ENCODE measurements at regions not wholly inside any gene's neighbourhood (a gene's known extent, or its start where the extent isn't known, plus 50 kb on each side); places are given as distances from the start of the nearest gene placed in this dataset.
"Not testable (repeated sequence)": the region's sequence is repeated elsewhere in the genome, so short reads cannot be mapped to it uniquely, and the experiment has no call there.

DNA sequence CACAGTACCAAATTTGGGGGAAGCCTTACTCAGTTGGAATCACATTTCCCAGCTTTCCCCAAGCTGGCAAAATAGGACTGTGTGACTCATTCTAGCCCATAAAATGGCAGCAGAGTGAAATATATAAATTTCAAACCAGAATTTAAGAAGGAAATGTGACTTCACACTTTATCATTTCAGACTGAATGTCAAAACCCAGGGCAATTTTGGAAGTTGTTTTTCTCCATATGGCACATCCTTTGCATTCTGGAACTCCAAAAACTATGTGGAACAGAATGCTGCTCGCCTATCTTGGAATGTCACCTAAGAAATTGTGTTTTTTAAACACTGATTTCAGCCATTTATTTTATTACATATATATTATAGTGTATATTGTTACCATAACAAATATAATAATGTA is 424.7 kb upstream of the ST8SIA4 start:
- CTCF ChIA-PET = no interaction called here
- H3K27ac ChIP-seq (ENCODE audit: low read length) = no peak overlapping the region
- no peaks in the 10 kb centered on the region for H3K27me3 ChIP-seq (ENCODE audit: control insufficient read depth, insufficient read depth, low read length)
- no peaks in the 10 kb centered on the region for H3K4me1 ChIP-seq (ENCODE audit: control insufficient read depth, insufficient read depth, low read length)
- H3K4me3 ChIP-seq (ENCODE audit: low read depth in 2 of 2, low read length in 2 of 2) = no peak overlapping the region
- POLR2A ChIA-PET = no interaction called here
- no peaks in the 10 kb centered on the region for H3K36me3 ChIP-seq (ENCODE audit: control insufficient read depth, insufficient read depth, low read length)
- DNase-seq (ENCODE audit: low read depth, low spot score) = no peak
- in situ Hi-C loops (cut with HindIII; ENCODE audit: low pct_unique_long_range_greater_than_20kb, low sequenced_read_pairs) = no loop called here
- no peak for TF ChIP-seq SIN3A (IDR thresholded peaks at IDR 0.05; ENCODE audit: borderline replicate concordance, insufficient read depth, low read depth, low read length)
- TF ChIP-seq, protein P1, sequence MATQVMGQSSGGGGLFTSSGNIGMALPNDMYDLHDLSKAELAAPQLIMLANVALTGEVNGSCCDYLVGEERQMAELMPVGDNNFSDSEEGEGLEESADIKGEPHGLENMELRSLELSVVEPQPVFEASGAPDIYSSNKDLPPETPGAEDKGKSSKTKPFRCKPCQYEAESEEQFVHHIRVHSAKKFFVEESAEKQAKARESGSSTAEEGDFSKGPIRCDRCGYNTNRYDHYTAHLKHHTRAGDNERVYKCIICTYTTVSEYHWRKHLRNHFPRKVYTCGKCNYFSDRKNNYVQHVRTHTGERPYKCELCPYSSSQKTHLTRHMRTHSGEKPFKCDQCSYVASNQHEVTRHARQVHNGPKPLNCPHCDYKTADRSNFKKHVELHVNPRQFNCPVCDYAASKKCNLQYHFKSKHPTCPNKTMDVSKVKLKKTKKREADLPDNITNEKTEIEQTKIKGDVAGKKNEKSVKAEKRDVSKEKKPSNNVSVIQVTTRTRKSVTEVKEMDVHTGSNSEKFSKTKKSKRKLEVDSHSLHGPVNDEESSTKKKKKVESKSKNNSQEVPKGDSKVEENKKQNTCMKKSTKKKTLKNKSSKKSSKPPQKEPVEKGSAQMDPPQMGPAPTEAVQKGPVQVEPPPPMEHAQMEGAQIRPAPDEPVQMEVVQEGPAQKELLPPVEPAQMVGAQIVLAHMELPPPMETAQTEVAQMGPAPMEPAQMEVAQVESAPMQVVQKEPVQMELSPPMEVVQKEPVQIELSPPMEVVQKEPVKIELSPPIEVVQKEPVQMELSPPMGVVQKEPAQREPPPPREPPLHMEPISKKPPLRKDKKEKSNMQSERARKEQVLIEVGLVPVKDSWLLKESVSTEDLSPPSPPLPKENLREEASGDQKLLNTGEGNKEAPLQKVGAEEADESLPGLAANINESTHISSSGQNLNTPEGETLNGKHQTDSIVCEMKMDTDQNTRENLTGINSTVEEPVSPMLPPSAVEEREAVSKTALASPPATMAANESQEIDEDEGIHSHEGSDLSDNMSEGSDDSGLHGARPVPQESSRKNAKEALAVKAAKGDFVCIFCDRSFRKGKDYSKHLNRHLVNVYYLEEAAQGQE (IDR thresholded peaks at IDR 0.05; ENCODE audit: insufficient read depth in 1 of 2, low read depth in 2 of 2, low read length in 1 of 2) = no peak
- TF ChIP-seq, protein P2, sequence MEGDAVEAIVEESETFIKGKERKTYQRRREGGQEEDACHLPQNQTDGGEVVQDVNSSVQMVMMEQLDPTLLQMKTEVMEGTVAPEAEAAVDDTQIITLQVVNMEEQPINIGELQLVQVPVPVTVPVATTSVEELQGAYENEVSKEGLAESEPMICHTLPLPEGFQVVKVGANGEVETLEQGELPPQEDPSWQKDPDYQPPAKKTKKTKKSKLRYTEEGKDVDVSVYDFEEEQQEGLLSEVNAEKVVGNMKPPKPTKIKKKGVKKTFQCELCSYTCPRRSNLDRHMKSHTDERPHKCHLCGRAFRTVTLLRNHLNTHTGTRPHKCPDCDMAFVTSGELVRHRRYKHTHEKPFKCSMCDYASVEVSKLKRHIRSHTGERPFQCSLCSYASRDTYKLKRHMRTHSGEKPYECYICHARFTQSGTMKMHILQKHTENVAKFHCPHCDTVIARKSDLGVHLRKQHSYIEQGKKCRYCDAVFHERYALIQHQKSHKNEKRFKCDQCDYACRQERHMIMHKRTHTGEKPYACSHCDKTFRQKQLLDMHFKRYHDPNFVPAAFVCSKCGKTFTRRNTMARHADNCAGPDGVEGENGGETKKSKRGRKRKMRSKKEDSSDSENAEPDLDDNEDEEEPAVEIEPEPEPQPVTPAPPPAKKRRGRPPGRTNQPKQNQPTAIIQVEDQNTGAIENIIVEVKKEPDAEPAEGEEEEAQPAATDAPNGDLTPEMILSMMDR (IDR thresholded peaks at IDR 0.05) = no peak
- ATAC-seq = no peak
- intact Hi-C loops (cut with micrococcal nuclease; ENCODE audit: unreplicated experiment) = no loop called here
- no TSS peak for BruUV-seq (replicated peaks)
- H3K9me3 ChIP-seq (ENCODE audit: control insufficient read depth, insufficient read depth, low read depth, low read length) = no peaks in the 10 kb centered on the region

DNA sequence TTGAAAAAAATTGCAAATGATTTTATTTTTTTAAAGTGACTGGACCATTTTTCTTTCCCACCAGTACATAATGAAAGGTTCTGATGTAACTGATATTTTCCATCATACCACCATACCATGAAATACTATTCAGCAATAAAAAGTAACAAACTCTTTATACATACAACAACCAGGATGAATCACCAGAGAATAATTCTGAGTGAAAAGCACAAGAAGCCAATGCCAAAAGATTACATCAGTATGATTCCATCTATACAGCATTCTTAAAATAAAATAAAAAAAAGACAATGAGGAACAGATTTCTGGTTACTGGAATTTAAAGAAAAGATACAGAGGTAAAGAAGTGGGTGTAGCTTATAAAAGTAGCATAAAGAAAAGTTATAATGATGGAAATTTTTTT is 423.7 kb upstream of the ST8SIA4 start:
- intact Hi-C loops (cut with micrococcal nuclease; ENCODE audit: unreplicated experiment) = no loop called here
- CTCF ChIA-PET = no interaction called here

DNA sequence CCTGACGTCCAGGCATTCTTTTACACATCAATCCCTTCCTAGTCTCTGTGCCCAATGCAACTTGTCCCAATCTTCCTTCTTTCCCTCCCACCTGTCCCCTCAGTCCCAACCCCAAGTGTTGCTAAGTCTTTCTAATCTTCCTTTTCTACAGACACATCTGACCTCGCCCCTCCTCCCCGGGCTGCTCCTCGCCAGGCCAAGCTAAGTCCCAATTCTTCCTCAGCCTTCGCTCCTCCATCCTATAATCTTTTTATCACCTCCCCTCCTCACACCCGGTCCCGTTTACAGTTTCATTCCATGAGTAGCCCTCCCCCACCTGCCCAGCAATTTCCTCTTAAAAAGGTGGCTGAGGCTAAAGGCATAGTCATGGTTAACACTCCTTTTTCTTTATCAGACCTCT is 413.3 kb upstream of the ST8SIA4 start:
- H3K4me3 ChIP-seq (ENCODE audit: low read depth in 2 of 2, low read length in 2 of 2); in situ Hi-C loops (cut with HindIII; ENCODE audit: low pct_unique_long_range_greater_than_20kb, low sequenced_read_pairs); H3K27ac ChIP-seq (ENCODE audit: low read length); H3K9me3 ChIP-seq (ENCODE audit: control insufficient read depth, insufficient read depth, low read depth, low read length); H3K36me3 ChIP-seq (ENCODE audit: control insufficient read depth, insufficient read depth, low read length); H3K27me3 ChIP-seq (ENCODE audit: control insufficient read depth, insufficient read depth, low read length); intact Hi-C loops (cut with micrococcal nuclease; ENCODE audit: unreplicated experiment); ATAC-seq; DNase-seq (ENCODE audit: low read depth, low spot score); CTCF ChIA-PET; H3K4me1 ChIP-seq (ENCODE audit: control insufficient read depth, insufficient read depth, low read length); BruUV-seq (replicated peaks); POLR2A ChIA-PET: not testable (repeated sequence)

More for the DNA sequence above, 423.7 kb upstream of the ST8SIA4 start:
- Histone ChIP-seq H3K9me3 (ENCODE audit: control insufficient read depth, insufficient read depth, low read depth, low read length) (no peaks in the 10 kb centered on the region), H3K36me3 (ENCODE audit: control insufficient read depth, insufficient read depth, low read length) (no peaks in the 10 kb centered on the region), H3K27ac (ENCODE audit: low read length) (no peak overlapping the region), H3K4me1 (ENCODE audit: control insufficient read depth, insufficient read depth, low read length) (no peaks in the 10 kb centered on the region), H3K4me3 (ENCODE audit: low read depth in 2 of 2, low read length in 2 of 2) (no peak overlapping the region), H3K27me3 (ENCODE audit: control insufficient read depth, insufficient read depth, low read length) (no peaks in the 10 kb centered on the region)
- POLR2A ChIA-PET = no interaction called here
- TF ChIP-seq, protein P1 (IDR thresholded peaks at IDR 0.05; ENCODE audit: insufficient read depth in 1 of 2, low read depth in 2 of 2, low read length in 1 of 2) = no peak
- TF ChIP-seq, protein P2 (IDR thresholded peaks at IDR 0.05) = no peak
- no peak for TF ChIP-seq SIN3A (IDR thresholded peaks at IDR 0.05; ENCODE audit: borderline replicate concordance, insufficient read depth, low read depth, low read length)
- BruUV-seq (replicated peaks) = no TSS peak
- DNase-seq (ENCODE audit: low read depth, low spot score) (no peak), ATAC-seq (no peak)
- in situ Hi-C loops (cut with HindIII; ENCODE audit: low pct_unique_long_range_greater_than_20kb, low sequenced_read_pairs) = no loop called here
